GM12878 (cell line): ENCODE measurements at regions not wholly inside any gene's neighbourhood (a gene's known extent, or its start where the extent isn't known, plus 50 kb on each side); places are given as distances from the start of the nearest gene placed in this dataset.
A peak's percentile ranks its signal among the peaks of the same experiment; 100 is the strongest.

Experiments used
- ATAC-seq: fragments of 200-7000 bp; cut with Tn5 transposase; 3 replicates; pipeline ENCODE4 v1.9.1; 2020; ENCODE audit warnings: mild to moderate bottlenecking, moderate library complexity
- BruUV-seq: library from RNA; stranded (reverse); fragments of 400-500 nt; replicated peaks from 2 replicates; lab custom pipeline; 2021; lab: Mats Ljungman, UMichigan
- CTCF ChIA-PET: fragments of 300-600 bp; sonication (Branson Sonifier 250); formaldehyde crosslinking; extraction: SDS; loops from one replicate; lab custom pipeline; 2021; ENCODE audit warnings: inconsistent platforms; lab: Yijun Ruan, JAX
- POLR2A ChIA-PET: fragments of 350-600 bp; formaldehyde crosslinking; extraction: SDS; loops from one replicate; lab custom pipeline; 2021; ENCODE audit warnings: inconsistent platforms; lab: Charles Lee
- RAD21 ChIA-PET: fragments of 300-600 bp; sonication (Branson Sonifier 250); formaldehyde crosslinking; loops from one replicate; lab custom pipeline; 2023; ENCODE audit warnings: antibody characterized with exemption; ENCODE audit not compliant: unreplicated experiment; lab: Charles Lee
- SMC1A ChIA-PET: fragments of 300-600 bp; sonication (Branson Sonifier 250); formaldehyde crosslinking; loops from one replicate; lab custom pipeline; 2023; ENCODE audit not compliant: unreplicated experiment, uncharacterized antibody; lab: Charles Lee
- DNase-seq: peaks from one replicate; pipeline ENCODE4 v3.0.0-alpha.2; 2011; ENCODE audit warnings: low read depth, low spot score
- FAIRE-seq: peaks from 3 replicates; lab custom pipeline; 2011; peaks lifted over from hg19 to GRCh38; lab: Jason Lieb, UNC
- H2AFZ ChIP-seq: 2 replicates; pipeline ENCODE4 v1.6.0; 2011; ENCODE audit warnings: low read depth, low read length, control low read depth; ENCODE audit not compliant: control insufficient read depth
- H3K27ac ChIP-seq: 2 replicates; pipeline ENCODE4 v1.5.1; 2011; ENCODE audit warnings: control low read depth; ENCODE audit not compliant: control insufficient read depth, insufficient read depth
- H3K27me3 ChIP-seq, 2 experiments: replicated peaks in 1 of 2; 2 replicates each; pipeline versions ENCODE4 v1.6.0 to v1.6.1; 2011; ENCODE audit warnings: low read length in 1 of 2; ENCODE audit not compliant: control insufficient read depth in 2 of 2, insufficient read depth in 2 of 2
- H3K36me3 ChIP-seq, 2 experiments: 2 replicates each; pipeline ENCODE4 v1.5.1; 2011; ENCODE audit warnings: low read length in 1 of 2; ENCODE audit not compliant: control insufficient read depth in 2 of 2, insufficient read depth in 2 of 2
- H3K4me1 ChIP-seq: 2 replicates; pipeline ENCODE4 v1.6.1; 2011; ENCODE audit warnings: mild to moderate bottlenecking, low read length, moderate library complexity, mixed read lengths; ENCODE audit not compliant: control insufficient read depth, insufficient read depth
- H3K4me2 ChIP-seq: 2 replicates; pipeline ENCODE4 v1.6.0; 2011; ENCODE audit warnings: control low read depth; ENCODE audit not compliant: control insufficient read depth, insufficient read depth
- H3K4me3 ChIP-seq: fragments of 200-600 bp; sonication (generic); 2 replicates; pipeline ENCODE4 v1.5.1; 2016
- H3K79me2 ChIP-seq: 2 replicates; pipeline ENCODE4 v1.6.0; 2011; ENCODE audit warnings: low read length; ENCODE audit not compliant: control insufficient read depth, insufficient read depth
- H3K9ac ChIP-seq: 2 replicates; pipeline ENCODE4 v1.8.0; 2011; ENCODE audit warnings: low read length, control low read depth, mixed read lengths; ENCODE audit not compliant: control insufficient read depth, insufficient read depth
- H3K9me3 ChIP-seq: replicated peaks from 3 replicates; pipeline ENCODE4 v1.5.1; 2011; ENCODE audit warnings: mild to moderate bottlenecking, low read length; ENCODE audit not compliant: control insufficient read depth, insufficient read depth
- H4K20me1 ChIP-seq: 2 replicates; pipeline ENCODE4 v1.6.0; 2011; ENCODE audit not compliant: control insufficient read depth, insufficient read depth
- CHD2 ChIP-seq: IDR thresholded peaks from 2 replicates; pipeline ENCODE4 v1.6.1; 2011; ENCODE audit warnings: low read depth, low read length, improper control_type of control experiment, borderline replicate concordance
- FOS ChIP-seq: IDR thresholded peaks from 3 replicates; pipeline ENCODE4 v1.6.1; 2011; ENCODE audit warnings: borderline replicate concordance; ENCODE audit not compliant: insufficient read length; ENCODE audit errors: extremely low read depth
- KLF5 ChIP-seq: fragments of 450-650 bp; IDR thresholded peaks from 2 replicates; pipeline ENCODE4 v1.6.1; 2014; ENCODE audit warnings: mild to moderate bottlenecking; ENCODE audit not compliant: partially characterized antibody
- NR2F1 ChIP-seq: fragments of 450-650 bp; conservative IDR thresholded peaks from 2 replicates; pipeline ENCODE4 v1.6.1; 2017; ENCODE audit warnings: mild to moderate bottlenecking
- PML ChIP-seq: IDR thresholded peaks from 2 replicates; pipeline ENCODE4 v1.6.1; 2012; ENCODE audit warnings: low read length, inconsistent platforms
- SMAD5 ChIP-seq: IDR thresholded peaks from 2 replicates; pipeline ENCODE4 v1.6.1; 2016; ENCODE audit warnings: antibody characterized with exemption, low read depth
- STAT1 ChIP-seq: fragments of 450-650 bp; conservative IDR thresholded peaks from 2 replicates; pipeline ENCODE4 v1.6.1; 2014; ENCODE audit warnings: antibody characterized with exemption, mild to moderate bottlenecking
- TBL1XR1 ChIP-seq: IDR thresholded peaks from 2 replicates; pipeline ENCODE4 v1.6.1; 2012; ENCODE audit warnings: low read depth, low read length, improper control_type of control experiment
- YY1 ChIP-seq: IDR thresholded peaks from 2 replicates; pipeline ENCODE4 v1.6.1; 2011; ENCODE audit warnings: low read depth, mild to moderate bottlenecking, low read length
- WGBS: methylation state at CpG from one replicate; pipeline ENCODE4 v1.1.6; 2016; ENCODE audit warnings: low lambda C conversion rate; ENCODE audit not compliant: insufficient replicate concordance, insufficient coverage; ENCODE audit errors: missing lambda C conversion rate; 5-methylcytosine and 5-hydroxymethylcytosine counted together
- in situ Hi-C: fragments of 300-500 bp; cut with MboI; formaldehyde crosslinking; loops from 9 replicates; pipeline ENCODE4 v1.14.3; 2018; ENCODE audit warnings: mixed read lengths
- intact Hi-C: fragments of 100-400 bp; cut with micrococcal nuclease; formaldehyde crosslinking; loops from one replicate; pipeline ENCODE4 v1.14.2; 2022; ENCODE audit not compliant: unreplicated experiment
- TF ChIP-seq, protein P1 (sequence below): fragments of 450-650 bp; IDR thresholded peaks from 2 replicates; pipeline ENCODE4 v1.6.1; 2017; ENCODE audit warnings: mild to moderate bottlenecking, moderate library complexity
- TF ChIP-seq, protein P2 (sequence below): IDR thresholded peaks from 2 replicates; pipeline ENCODE4 v1.6.1; 2012; ENCODE audit warnings: improper control_type of control experiment, low read depth, low read length; ENCODE audit not compliant: insufficient replicate concordance
- TF ChIP-seq, protein P3 (sequence below): fragments of 450-650 bp; IDR thresholded peaks from 2 replicates; pipeline ENCODE4 v1.6.1; 2017; ENCODE audit warnings: mild to moderate bottlenecking, low read depth, inconsistent platforms; ENCODE audit not compliant: poor library complexity, severe bottlenecking

DNA sequence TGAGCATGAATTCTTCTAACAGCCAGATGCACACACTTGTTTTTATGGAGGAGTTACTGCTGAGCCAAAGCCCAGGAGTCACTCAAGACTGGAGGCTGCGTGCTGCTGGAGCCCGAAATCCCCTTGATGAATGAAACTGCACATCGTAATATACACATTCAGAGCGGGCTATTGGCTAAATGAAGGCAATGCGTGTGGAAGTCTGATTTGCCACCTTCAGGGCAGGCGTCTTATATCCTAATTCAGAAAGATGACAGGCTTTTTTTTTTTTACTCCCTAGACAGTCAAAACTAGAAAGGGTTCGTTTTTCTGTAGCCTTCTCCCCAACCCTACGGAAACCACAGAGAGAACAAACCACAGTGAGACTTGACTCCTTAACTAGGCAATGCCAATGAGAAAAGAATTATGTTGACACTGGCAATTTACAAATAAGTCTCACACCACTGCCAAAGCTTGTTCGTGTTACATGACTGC, 227.2 kb upstream of the KLF14 start:
- ChIA-PET CTCF (interaction anchor here (1.2 to 7.4 kb wide), 10 partner anchors 9 to 79 kb away, joined by 5 to 106 read pairs (median 20); no protein-coding TSS in a partner anchor), POLR2A (interaction anchor here (1.0 to 6.9 kb wide), 8 partner anchors 9 to 61 kb away, joined by 3 to 67 read pairs (median 4); no protein-coding TSS in a partner anchor), SMC1A (interaction anchor here (1.0 to 9.2 kb wide), 13 partner anchors 9 to 79 kb away, joined by 3 to 145 read pairs (median 10); no protein-coding TSS in a partner anchor), RAD21 (interaction anchor here (0.7 to 7.8 kb wide), 15 partner anchors 10 to 79 kb away, joined by 3 to 94 read pairs (median 8); no protein-coding TSS in a partner anchor)
- Histone ChIP-seq H4K20me1 (no peaks in the 10 kb centered on the region), H3K4me3 (peak overlapping the region; percentile 72), H3K4me2 (peak overlapping the region; percentile 64), H3K27me3 (no peaks in the 10 kb centered on the region), H3K9me3 (no peaks in the 10 kb centered on the region), H3K27ac (peak overlapping the region; percentile 93), H3K9ac (peak overlapping the region; percentile 90), H2AFZ (no peak overlapping the region), H3K4me1 (peaks cover 17% of the 10 kb centered on the region), H3K79me2 (peaks cover 52% of the 10 kb centered on the region), H3K36me3 (peaks cover 0 to 2% of the 10 kb centered on the region in 2 experiments; a peak in 1 of 4 replicates)
- WGBS, result under 1% methylated on average over 9 of the region's 9 CpGs
- intact Hi-C loops, result loop anchor here (2.0 to 10.0 kb wide), 5 partner anchors 48 to 364 kb away; partner anchors contain the start of gene MKLN1
- DNase-seq (peak; percentile 98), ATAC-seq (peak; percentile 82), FAIRE-seq (peak; percentile 98)
- BruUV-seq, result no TSS peak
- in situ Hi-C loops, result no loop called here
- TF ChIP-seq CHD2, result peak; percentile 63; the same call in 1 of the 2 replicates
- TF ChIP-seq KLF5, result peak; percentile 77
- TF ChIP-seq, protein P1, sequence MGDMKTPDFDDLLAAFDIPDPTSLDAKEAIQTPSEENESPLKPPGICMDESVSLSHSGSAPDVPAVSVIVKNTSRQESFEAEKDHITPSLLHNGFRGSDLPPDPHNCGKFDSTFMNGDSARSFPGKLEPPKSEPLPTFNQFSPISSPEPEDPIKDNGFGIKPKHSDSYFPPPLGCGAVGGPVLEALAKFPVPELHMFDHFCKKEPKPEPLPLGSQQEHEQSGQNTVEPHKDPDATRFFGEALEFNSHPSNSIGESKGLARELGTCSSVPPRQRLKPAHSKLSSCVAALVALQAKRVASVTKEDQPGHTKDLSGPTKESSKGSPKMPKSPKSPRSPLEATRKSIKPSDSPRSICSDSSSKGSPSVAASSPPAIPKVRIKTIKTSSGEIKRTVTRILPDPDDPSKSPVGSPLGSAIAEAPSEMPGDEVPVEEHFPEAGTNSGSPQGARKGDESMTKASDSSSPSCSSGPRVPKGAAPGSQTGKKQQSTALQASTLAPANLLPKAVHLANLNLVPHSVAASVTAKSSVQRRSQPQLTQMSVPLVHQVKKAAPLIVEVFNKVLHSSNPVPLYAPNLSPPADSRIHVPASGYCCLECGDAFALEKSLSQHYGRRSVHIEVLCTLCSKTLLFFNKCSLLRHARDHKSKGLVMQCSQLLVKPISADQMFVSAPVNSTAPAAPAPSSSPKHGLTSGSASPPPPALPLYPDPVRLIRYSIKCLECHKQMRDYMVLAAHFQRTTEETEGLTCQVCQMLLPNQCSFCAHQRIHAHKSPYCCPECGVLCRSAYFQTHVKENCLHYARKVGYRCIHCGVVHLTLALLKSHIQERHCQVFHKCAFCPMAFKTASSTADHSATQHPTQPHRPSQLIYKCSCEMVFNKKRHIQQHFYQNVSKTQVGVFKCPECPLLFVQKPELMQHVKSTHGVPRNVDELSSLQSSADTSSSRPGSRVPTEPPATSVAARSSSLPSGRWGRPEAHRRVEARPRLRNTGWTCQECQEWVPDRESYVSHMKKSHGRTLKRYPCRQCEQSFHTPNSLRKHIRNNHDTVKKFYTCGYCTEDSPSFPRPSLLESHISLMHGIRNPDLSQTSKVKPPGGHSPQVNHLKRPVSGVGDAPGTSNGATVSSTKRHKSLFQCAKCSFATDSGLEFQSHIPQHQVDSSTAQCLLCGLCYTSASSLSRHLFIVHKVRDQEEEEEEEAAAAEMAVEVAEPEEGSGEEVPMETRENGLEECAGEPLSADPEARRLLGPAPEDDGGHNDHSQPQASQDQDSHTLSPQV, result no peak
- TF ChIP-seq FOS, result no peak
- TF ChIP-seq NR2F1, result peak; percentile 75
- TF ChIP-seq, protein P2, sequence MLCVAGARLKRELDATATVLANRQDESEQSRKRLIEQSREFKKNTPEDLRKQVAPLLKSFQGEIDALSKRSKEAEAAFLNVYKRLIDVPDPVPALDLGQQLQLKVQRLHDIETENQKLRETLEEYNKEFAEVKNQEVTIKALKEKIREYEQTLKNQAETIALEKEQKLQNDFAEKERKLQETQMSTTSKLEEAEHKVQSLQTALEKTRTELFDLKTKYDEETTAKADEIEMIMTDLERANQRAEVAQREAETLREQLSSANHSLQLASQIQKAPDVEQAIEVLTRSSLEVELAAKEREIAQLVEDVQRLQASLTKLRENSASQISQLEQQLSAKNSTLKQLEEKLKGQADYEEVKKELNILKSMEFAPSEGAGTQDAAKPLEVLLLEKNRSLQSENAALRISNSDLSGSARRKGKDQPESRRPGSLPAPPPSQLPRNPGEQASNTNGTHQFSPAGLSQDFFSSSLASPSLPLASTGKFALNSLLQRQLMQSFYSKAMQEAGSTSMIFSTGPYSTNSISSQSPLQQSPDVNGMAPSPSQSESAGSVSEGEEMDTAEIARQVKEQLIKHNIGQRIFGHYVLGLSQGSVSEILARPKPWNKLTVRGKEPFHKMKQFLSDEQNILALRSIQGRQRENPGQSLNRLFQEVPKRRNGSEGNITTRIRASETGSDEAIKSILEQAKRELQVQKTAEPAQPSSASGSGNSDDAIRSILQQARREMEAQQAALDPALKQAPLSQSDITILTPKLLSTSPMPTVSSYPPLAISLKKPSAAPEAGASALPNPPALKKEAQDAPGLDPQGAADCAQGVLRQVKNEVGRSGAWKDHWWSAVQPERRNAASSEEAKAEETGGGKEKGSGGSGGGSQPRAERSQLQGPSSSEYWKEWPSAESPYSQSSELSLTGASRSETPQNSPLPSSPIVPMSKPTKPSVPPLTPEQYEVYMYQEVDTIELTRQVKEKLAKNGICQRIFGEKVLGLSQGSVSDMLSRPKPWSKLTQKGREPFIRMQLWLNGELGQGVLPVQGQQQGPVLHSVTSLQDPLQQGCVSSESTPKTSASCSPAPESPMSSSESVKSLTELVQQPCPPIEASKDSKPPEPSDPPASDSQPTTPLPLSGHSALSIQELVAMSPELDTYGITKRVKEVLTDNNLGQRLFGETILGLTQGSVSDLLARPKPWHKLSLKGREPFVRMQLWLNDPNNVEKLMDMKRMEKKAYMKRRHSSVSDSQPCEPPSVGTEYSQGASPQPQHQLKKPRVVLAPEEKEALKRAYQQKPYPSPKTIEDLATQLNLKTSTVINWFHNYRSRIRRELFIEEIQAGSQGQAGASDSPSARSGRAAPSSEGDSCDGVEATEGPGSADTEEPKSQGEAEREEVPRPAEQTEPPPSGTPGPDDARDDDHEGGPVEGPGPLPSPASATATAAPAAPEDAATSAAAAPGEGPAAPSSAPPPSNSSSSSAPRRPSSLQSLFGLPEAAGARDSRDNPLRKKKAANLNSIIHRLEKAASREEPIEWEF, result peak; percentile 58
- TF ChIP-seq TBL1XR1, result peak; percentile 91; the same call in 1 of the 2 replicates
- TF ChIP-seq SMAD5, result peak; percentile 97
- peak; percentile 58; the same call in 1 of the 2 replicates for TF ChIP-seq YY1
- peak; percentile 98 for TF ChIP-seq PML
- TF ChIP-seq, protein P3, sequence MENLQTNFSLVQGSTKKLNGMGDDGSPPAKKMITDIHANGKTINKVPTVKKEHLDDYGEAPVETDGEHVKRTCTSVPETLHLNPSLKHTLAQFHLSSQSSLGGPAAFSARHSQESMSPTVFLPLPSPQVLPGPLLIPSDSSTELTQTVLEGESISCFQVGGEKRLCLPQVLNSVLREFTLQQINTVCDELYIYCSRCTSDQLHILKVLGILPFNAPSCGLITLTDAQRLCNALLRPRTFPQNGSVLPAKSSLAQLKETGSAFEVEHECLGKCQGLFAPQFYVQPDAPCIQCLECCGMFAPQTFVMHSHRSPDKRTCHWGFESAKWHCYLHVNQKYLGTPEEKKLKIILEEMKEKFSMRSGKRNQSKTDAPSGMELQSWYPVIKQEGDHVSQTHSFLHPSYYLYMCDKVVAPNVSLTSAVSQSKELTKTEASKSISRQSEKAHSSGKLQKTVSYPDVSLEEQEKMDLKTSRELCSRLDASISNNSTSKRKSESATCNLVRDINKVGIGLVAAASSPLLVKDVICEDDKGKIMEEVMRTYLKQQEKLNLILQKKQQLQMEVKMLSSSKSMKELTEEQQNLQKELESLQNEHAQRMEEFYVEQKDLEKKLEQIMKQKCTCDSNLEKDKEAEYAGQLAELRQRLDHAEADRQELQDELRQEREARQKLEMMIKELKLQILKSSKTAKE, result peak; percentile 96
- TF ChIP-seq STAT1, result no peak
